Suprapubic skin (tissue), 4 donors: ENCODE measurements at regions not wholly inside any gene's neighbourhood (a gene's known extent, or its start where the extent isn't known, plus 50 kb on each side); places are given as distances from the start of the nearest gene placed in this dataset.
"Not testable (repeated sequence)": the region's sequence is repeated elsewhere in the genome, so short reads cannot be mapped to it uniquely, and the experiment has no call there.

Experiments used
- DNase-seq, 2 donors: peaks; one replicate each; pipeline ENCODE4 v3.0.0-alpha.2; 2019; ENCODE audit warnings: low spot score in 2 of 2
- H3K27ac ChIP-seq: fragments of 200-600 bp; sonication (generic); one replicate; pipeline ENCODE4 v1.5.1; 2019
- H3K27me3 ChIP-seq: fragments of 200-600 bp; sonication (generic); one replicate; pipeline ENCODE4 v1.5.1; 2019
- H3K36me3 ChIP-seq: fragments of 200-600 bp; sonication (generic); one replicate; pipeline ENCODE4 v1.5.1; 2019
- H3K4me1 ChIP-seq: fragments of 200-600 bp; sonication (generic); one replicate; pipeline ENCODE4 v1.5.1; 2019
- H3K4me3 ChIP-seq: fragments of 200-600 bp; sonication (generic); one replicate; pipeline ENCODE4 v1.5.1; 2019; ENCODE audit warnings: mild to moderate bottlenecking
- H3K9me3 ChIP-seq: fragments of 200-600 bp; sonication (generic); one replicate; pipeline ENCODE4 v1.5.1; 2019
- CTCF ChIP-seq, 2 donors: fragments of 200-600 bp in 1 of 2; fragments of 450-650 bp in 1 of 2; sonication (generic) in 1 of 2; IDR thresholded peaks; one replicate each; pipeline ENCODE4 v1.5.1; 2016 to 2019; ENCODE audit warnings: antibody characterized with exemption in 2 of 2, mild to moderate bottlenecking in 1 of 2, moderate library complexity in 1 of 2
- EP300 ChIP-seq: sonication (generic); formaldehyde crosslinking; IDR thresholded peaks from one replicate; pipeline ENCODE4 v1.6.1; 2017; ENCODE audit warnings: antibody characterized with exemption
- POLR2A ChIP-seq, 2 donors: fragments of 450-650 bp; IDR thresholded peaks; one replicate each; pipeline ENCODE4 v1.6.1; 2017; ENCODE audit warnings: antibody characterized with exemption in 2 of 2, mild to moderate bottlenecking in 2 of 2, moderate library complexity in 2 of 2
- POLR2AphosphoS5 ChIP-seq, 3 donors: sonication (generic); formaldehyde crosslinking; IDR thresholded peaks; one replicate each; pipeline ENCODE4 v1.6.1; 2017; ENCODE audit warnings: antibody characterized with exemption in 3 of 3
- WGBS: methylation state at CpG from one replicate; pipeline ENCODE4 v1.1.5; 2018; 5-methylcytosine and 5-hydroxymethylcytosine counted together

- Histone ChIP-seq H3K4me1 (no peaks in the 10 kb centered on the region), H3K4me3 (no peak overlapping the region), H3K36me3 (no peaks in the 10 kb centered on the region), H3K9me3 (no peaks in the 10 kb centered on the region), H3K27ac (no peak overlapping the region), H3K27me3 (no peaks in the 10 kb centered on the region)
- 80% methylated on average over 1 of the region's 2 CpGs for WGBS
- TF ChIP-seq CTCF (IDR thresholded peaks at IDR 0.05) (no peak), EP300 (no peak), POLR2AphosphoS5 (IDR thresholded peaks at IDR 0.05) (no peak), POLR2A (IDR thresholded peaks at IDR 0.05) (no peak)
- DNase-seq, result no peak
Observed at GRCh38 chr2:21379140-21379539, 255.4 kb downstream of the TDRD15 start.

- not testable (repeated sequence) for H3K4me1 ChIP-seq, H3K4me3 ChIP-seq, H3K27me3 ChIP-seq, H3K9me3 ChIP-seq, DNase-seq, H3K27ac ChIP-seq, H3K36me3 ChIP-seq
- WGBS, result 82% methylated on average over 2 of the region's 2 CpGs
Observed at GRCh38 chr2:21379668-21380067, 255.9 kb downstream of the TDRD15 start.

DNA sequence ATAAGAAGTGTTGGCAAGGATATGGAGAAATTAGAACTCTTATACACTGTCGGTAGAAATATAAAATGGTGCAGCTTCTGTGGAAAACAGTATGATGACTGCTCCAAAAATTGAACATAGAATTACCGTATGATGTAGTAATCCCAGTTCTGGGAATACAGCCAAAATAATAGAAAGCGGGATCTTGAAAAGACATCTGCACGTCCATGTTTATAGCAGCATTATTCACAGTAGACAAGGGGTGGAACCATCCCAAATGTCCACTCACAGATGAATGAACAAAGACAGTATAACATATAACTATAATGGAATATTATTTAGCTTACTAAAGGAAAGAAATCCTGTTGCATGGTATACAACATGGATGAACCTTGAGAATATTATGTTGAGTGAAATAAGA is 257.7 kb downstream of the TDRD15 start:
- Histone ChIP-seq H3K4me1 (no peaks in the 10 kb centered on the region), H3K4me3 (no peak overlapping the region), H3K9me3 (no peaks in the 10 kb centered on the region), H3K27me3 (no peaks in the 10 kb centered on the region), H3K27ac (no peak overlapping the region), H3K36me3 (no peaks in the 10 kb centered on the region)
- TF ChIP-seq POLR2AphosphoS5 (IDR thresholded peaks at IDR 0.05) (no peak), CTCF (IDR thresholded peaks at IDR 0.05) (no peak), POLR2A (IDR thresholded peaks at IDR 0.05) (no peak), EP300 (no peak)
- no peak for DNase-seq
- 23% methylated on average over 4 of the region's 4 CpGs for WGBS

DNA sequence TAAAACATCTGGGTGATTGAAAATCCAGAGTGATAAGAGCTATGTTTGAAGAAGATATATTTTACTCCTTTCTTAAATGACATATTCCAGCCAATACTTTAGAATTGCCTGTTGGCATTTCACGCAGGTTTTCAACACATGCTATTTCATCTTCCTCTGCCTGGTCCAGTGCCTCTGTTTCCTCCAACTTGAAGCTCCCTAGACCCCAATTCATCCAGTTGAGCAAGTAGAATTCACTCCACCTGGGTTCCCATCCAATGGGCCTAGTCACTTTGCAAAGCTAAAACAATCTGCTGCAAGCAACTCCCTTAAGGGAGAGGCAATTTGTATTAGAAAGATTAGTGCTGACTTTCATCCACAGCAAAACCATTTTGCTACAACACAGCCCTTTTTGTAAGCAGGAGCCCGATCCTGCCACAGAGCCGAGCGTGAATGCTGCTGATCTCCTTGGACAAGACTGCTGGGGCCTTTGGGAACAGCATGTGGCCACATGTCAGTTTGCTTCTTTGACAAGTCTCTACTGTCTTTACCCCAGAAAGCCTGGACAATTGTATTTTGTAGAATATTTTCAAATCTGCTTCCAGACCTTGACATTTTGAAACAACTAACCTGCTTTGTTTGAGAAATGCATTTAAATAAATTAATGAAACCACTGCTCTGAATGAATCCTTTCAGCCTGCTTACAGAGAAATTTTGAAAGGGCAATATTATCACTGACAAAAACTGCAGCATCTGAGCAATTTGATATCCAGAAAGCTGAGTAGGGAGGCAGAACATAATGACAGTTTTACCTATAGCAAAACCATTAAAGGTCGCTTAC is 259.1 kb downstream of the TDRD15 start:
- WGBS, result 66% methylated on average over 5 of the region's 5 CpGs
- Histone ChIP-seq H3K9me3 (no peaks in the 10 kb centered on the region), H3K36me3 (no peaks in the 10 kb centered on the region), H3K27me3 (no peaks in the 10 kb centered on the region), H3K27ac (no peak overlapping the region), H3K4me3 (no peak overlapping the region), H3K4me1 (no peaks in the 10 kb centered on the region)
- TF ChIP-seq EP300, result no peak
- TF ChIP-seq CTCF (IDR thresholded peaks at IDR 0.05), result no peak
- no peak for TF ChIP-seq POLR2A (IDR thresholded peaks at IDR 0.05)
- DNase-seq, result no peak

GRCh38 chr2:21386666-21387065 is 262.9 kb downstream of the TDRD15 start:
- Histone ChIP-seq H3K36me3 (no peaks in the 10 kb centered on the region), H3K27ac (no peak overlapping the region), H3K4me1 (no peaks in the 10 kb centered on the region), H3K9me3 (no peaks in the 10 kb centered on the region), H3K4me3 (no peak overlapping the region), H3K27me3 (no peaks in the 10 kb centered on the region)
- TF ChIP-seq POLR2A (IDR thresholded peaks at IDR 0.05) (no peak), CTCF (IDR thresholded peaks at IDR 0.05) (no peak), EP300 (no peak), POLR2AphosphoS5 (IDR thresholded peaks at IDR 0.05) (no peak)
- no peak for DNase-seq
- WGBS, result 97% methylated on average over 3 of the region's 3 CpGs

- WGBS, result 44% methylated on average over 4 of the region's 4 CpGs
- TF ChIP-seq POLR2A (IDR thresholded peaks at IDR 0.05) (no peak), EP300 (no peak), CTCF (IDR thresholded peaks at IDR 0.05) (no peak), POLR2AphosphoS5 (IDR thresholded peaks at IDR 0.05) (no peak)
- H3K36me3 ChIP-seq, result no peaks in the 10 kb centered on the region
- DNase-seq, result no peak
- no peaks in the 10 kb centered on the region for H3K9me3 ChIP-seq
- no peaks in the 10 kb centered on the region for H3K4me1 ChIP-seq
- no peak overlapping the region for H3K4me3 ChIP-seq
- H3K27ac ChIP-seq, result no peak overlapping the region
- no peaks in the 10 kb centered on the region for H3K27me3 ChIP-seq
Observed at GRCh38 chr2:21392649-21393048, 268.9 kb downstream of the TDRD15 start.
